ENCODE measurements at regions not wholly inside any gene's neighbourhood (a gene's known extent, or its start where the extent isn't known, plus 50 kb on each side); places are given as distances from the start of the nearest gene placed in this dataset.

GRCh38 chr7:68266004-68266579 lies 1269.5 kb downstream of the TYW1 start:
- DNase-seq = no peak

- peak; percentile 47 for DNase-seq
Observed at GRCh38 chr7:68267486-68267885, 1270.9 kb downstream of the TYW1 start.

GRCh38 chr7:68269405-68269804 lies 1272.8 kb downstream of the TYW1 start:
- no peak for DNase-seq

GRCh38 chr7:68272507-68272906 lies 1275.9 kb downstream of the TYW1 start:
- no peak for DNase-seq

GRCh38 chr7:68276725-68277124 lies 1280.1 kb downstream of the TYW1 start:
- DNase-seq = no peak

GRCh38 chr7:68279827-68280400 lies 1283.3 kb downstream of the TYW1 start:
- DNase-seq = no peak

GRCh38 chr7:68280931-68281330 lies 1284.3 kb downstream of the TYW1 start:
- DNase-seq = no peak

- peak; percentile 36 for DNase-seq
Observed at GRCh38 chr7:68288144-68288593, 1291.5 kb downstream of the TYW1 start.

GRCh38 chr7:68291710-68292109 lies 1295.1 kb downstream of the TYW1 start:
- DNase-seq = no peak

- no peak for DNase-seq
Observed at GRCh38 chr7:68295386-68295785, 1298.8 kb downstream of the TYW1 start.

GRCh38 chr7:68304536-68304935 lies 1293.7 kb upstream of the AUTS2 start:
- DNase-seq = no peak

- DNase-seq = no peak
Observed at GRCh38 chr7:68306692-68307107, 1291.6 kb upstream of the AUTS2 start.

GRCh38 chr7:68309271-68309670 lies 1289.0 kb upstream of the AUTS2 start:
- no peak for DNase-seq

GRCh38 chr7:68309806-68310205 lies 1288.5 kb upstream of the AUTS2 start:
- peak; percentile 14 for DNase-seq

GRCh38 chr7:68311958-68312357 lies 1286.3 kb upstream of the AUTS2 start:
- no peak for DNase-seq

GRCh38 chr7:68313806-68314205 lies 1284.5 kb upstream of the AUTS2 start:
- no peak for DNase-seq

- DNase-seq = no peak
Observed at GRCh38 chr7:68314208-68314607, 1284.1 kb upstream of the AUTS2 start.

GRCh38 chr7:68317476-68317875 lies 1280.8 kb upstream of the AUTS2 start:
- no peak for DNase-seq

- DNase-seq = no peak
Observed at GRCh38 chr7:68319061-68319460, 1279.2 kb upstream of the AUTS2 start.

- peak; percentile 88 for DNase-seq
Observed at GRCh38 chr7:68321076-68321639, 1277.1 kb upstream of the AUTS2 start.

- DNase-seq = no peak
Observed at GRCh38 chr7:68321776-68322496, 1276.3 kb upstream of the AUTS2 start.

GRCh38 chr7:68324621-68325020 lies 1273.7 kb upstream of the AUTS2 start:
- DNase-seq = no peak

GRCh38 chr7:68334216-68334615 lies 1264.1 kb upstream of the AUTS2 start:
- DNase-seq = no peak

- DNase-seq = no peak
Observed at GRCh38 chr7:68334636-68335272, 1263.5 kb upstream of the AUTS2 start.

Data from NCI-H2171 (cell line).